ENCODE measurements at regions not wholly inside any gene's neighbourhood (a gene's known extent, or its start where the extent isn't known, plus 50 kb on each side); places are given as distances from the start of the nearest gene placed in this dataset.

DNA sequence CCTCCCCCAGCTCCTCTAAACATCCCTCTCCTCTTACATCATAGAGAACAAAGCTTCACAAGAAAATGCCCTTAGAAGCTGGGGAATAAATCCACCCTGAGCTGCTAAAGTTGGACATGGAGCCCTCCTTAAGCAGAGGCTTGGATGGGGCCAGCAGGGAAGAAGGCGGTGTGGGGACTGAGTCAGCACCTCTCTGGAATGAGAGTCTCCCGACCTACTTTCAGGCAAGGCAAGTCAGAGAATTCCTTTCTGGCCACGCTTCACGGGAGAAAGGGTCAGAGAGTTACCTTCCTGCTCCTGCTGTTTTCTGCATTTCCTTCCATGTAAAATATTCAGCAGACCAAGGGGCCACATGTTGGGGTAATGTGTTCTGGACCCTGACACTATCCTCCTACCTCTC, 113.3 kb upstream of the PRB2 start:
- TF ChIP-seq, protein P1, sequence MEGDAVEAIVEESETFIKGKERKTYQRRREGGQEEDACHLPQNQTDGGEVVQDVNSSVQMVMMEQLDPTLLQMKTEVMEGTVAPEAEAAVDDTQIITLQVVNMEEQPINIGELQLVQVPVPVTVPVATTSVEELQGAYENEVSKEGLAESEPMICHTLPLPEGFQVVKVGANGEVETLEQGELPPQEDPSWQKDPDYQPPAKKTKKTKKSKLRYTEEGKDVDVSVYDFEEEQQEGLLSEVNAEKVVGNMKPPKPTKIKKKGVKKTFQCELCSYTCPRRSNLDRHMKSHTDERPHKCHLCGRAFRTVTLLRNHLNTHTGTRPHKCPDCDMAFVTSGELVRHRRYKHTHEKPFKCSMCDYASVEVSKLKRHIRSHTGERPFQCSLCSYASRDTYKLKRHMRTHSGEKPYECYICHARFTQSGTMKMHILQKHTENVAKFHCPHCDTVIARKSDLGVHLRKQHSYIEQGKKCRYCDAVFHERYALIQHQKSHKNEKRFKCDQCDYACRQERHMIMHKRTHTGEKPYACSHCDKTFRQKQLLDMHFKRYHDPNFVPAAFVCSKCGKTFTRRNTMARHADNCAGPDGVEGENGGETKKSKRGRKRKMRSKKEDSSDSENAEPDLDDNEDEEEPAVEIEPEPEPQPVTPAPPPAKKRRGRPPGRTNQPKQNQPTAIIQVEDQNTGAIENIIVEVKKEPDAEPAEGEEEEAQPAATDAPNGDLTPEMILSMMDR (IDR thresholded peaks at IDR 0.05; ENCODE audit: low read depth, low read length) = no peak
- no peak for DNase-seq (ENCODE audit: low read depth, low spot score)
- POLR2A ChIA-PET = no interaction called here
- CTCF ChIA-PET = interaction anchor here (1.2 kb wide), 1 partner anchor 524 kb away, joined by 3 read pairs; no protein-coding TSS in a partner anchor
- Histone ChIP-seq H3K27ac (ENCODE audit: low read depth, low read length) (no peak overlapping the region), H3K27me3 (ENCODE audit: control insufficient read depth, insufficient read depth, low read length) (peaks cover 5% of the 10 kb centered on the region), H3K4me3 (ENCODE audit: low read depth, low read length) (no peak overlapping the region), H3K9me3 (ENCODE audit: control insufficient read depth, insufficient read depth, low read length) (no peaks in the 10 kb centered on the region)

DNA sequence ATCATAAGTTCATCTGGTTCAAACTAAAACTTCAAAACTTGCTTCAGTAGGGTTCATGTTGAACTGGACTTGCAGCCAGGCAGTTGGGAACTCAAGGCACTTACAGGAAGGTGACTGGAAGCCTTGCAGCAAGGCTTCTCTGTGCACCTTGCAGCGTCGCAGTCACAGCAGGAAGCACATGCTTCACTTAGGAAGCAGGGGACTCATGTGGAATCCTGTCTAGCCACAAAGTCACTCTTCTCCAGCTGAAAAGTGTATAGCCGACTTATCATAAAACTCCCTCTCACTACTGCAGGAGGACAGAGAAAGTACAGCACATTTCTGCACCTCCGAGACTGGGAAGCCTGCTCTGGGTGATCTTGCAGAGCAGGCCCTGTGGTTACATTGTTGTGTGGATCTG, 114.0 kb upstream of the PRB2 start:
- no peak for DNase-seq (ENCODE audit: low read depth, low spot score)
- no peak overlapping the region for H3K27ac ChIP-seq (ENCODE audit: low read depth, low read length)
- H3K27me3 ChIP-seq (ENCODE audit: control insufficient read depth, insufficient read depth, low read length) = peaks cover 3% of the 10 kb centered on the region
- ChIA-PET CTCF (no interaction called here), POLR2A (no interaction called here)
- TF ChIP-seq, protein P1 (IDR thresholded peaks at IDR 0.05; ENCODE audit: low read depth, low read length) = no peak
- no peaks in the 10 kb centered on the region for H3K9me3 ChIP-seq (ENCODE audit: control insufficient read depth, insufficient read depth, low read length)
- no peak overlapping the region for H3K4me3 ChIP-seq (ENCODE audit: low read depth, low read length)

DNA sequence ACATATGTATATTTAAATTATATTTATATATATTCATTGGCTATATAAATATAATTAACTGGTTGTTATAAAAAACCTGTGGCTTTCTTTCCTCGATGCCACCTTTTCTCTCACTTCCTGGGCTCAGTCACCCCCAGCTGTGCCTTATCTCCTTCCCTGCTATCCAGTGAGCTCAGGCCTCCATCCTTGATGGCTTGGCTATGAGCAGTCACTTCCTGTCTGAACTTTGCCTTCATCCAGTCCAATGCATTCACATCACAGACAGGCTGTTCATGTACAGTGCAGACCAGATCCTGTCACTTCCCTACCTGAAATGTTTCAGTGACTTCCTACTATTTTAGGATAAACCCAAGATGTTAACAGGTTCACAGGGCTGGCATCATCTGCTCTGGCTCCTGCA, 115.3 kb upstream of the PRB2 start:
- TF ChIP-seq, protein P1 (IDR thresholded peaks at IDR 0.05; ENCODE audit: low read depth, low read length) = no peak
- Histone ChIP-seq H3K9me3 (ENCODE audit: control insufficient read depth, insufficient read depth, low read length) (no peaks in the 10 kb centered on the region), H3K4me3 (ENCODE audit: low read depth, low read length) (no peak overlapping the region), H3K27me3 (ENCODE audit: control insufficient read depth, insufficient read depth, low read length) (peaks cover 2% of the 10 kb centered on the region), H3K27ac (ENCODE audit: low read depth, low read length) (no peak overlapping the region)
- DNase-seq (ENCODE audit: low read depth, low spot score) = no peak
- POLR2A ChIA-PET = no interaction called here
- CTCF ChIA-PET = no interaction called here

DNA sequence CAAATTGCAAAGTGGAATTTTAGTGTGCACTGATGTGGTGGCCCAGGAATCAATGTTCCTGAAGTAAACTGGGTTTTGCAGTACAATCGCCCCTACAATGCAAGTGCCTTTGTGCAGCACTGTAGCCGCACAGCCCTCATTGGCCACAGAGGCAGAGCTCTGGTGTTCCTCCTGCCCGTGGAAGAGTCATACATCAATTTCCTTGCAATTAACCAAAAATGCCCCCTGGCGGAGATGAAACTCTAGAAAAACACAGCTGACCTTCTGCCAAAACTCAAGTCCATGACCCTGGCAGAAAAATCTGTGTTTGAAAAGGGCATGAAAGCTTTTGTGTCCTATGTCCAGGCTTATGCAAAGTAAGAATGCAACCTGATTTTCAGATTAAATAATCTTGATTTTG, 117.9 kb upstream of the PRB2 start:
- TF ChIP-seq, protein P1 (IDR thresholded peaks at IDR 0.05; ENCODE audit: low read depth, low read length) = peak; percentile 30; the same call in 1 of the 2 replicates
- POLR2A ChIA-PET = no interaction called here
- Histone ChIP-seq H3K4me3 (ENCODE audit: low read depth, low read length) (no peak overlapping the region), H3K27ac (ENCODE audit: low read depth, low read length) (no peak overlapping the region), H3K9me3 (ENCODE audit: control insufficient read depth, insufficient read depth, low read length) (no peaks in the 10 kb centered on the region), H3K27me3 (ENCODE audit: control insufficient read depth, insufficient read depth, low read length) (no peaks in the 10 kb centered on the region)
- CTCF ChIA-PET = interaction anchor here (1.0 kb wide), 1 partner anchor 520 kb away, joined by 3 read pairs; no protein-coding TSS in a partner anchor
- DNase-seq (ENCODE audit: low read depth, low spot score) = no peak

DNA sequence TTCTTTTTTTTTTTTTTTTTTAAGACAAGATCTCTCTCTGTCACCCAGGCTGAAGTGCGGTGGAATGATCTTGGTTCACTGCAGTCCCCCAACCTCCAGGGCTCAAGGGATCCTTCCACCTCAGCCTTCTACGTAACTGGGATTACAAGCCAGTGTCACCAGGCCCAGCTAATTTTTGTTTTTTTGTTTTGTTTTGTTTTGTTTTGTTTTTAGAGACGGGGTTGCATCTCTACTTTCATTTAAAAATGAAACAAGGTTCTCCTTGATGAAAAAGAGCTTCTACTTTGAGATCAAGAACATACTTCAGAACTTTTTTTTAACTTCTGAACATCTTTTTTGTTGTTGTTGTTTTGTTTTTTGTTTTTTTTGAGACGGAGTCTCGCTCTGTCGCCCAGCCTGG, 121.7 kb upstream of the PRB2 start:
- H3K9me3 ChIP-seq (ENCODE audit: control insufficient read depth, insufficient read depth, low read length) = no peaks in the 10 kb centered on the region
- CTCF ChIA-PET = interaction anchor here (0.8 kb wide), 1 partner anchor 11 kb away, joined by 3 read pairs; no protein-coding TSS in a partner anchor
- TF ChIP-seq, protein P1 (IDR thresholded peaks at IDR 0.05; ENCODE audit: low read depth, low read length) = no peak
- POLR2A ChIA-PET = interaction anchor here (0.8 kb wide), 1 partner anchor 1279 kb away, joined by 9 read pairs; no protein-coding TSS in a partner anchor
- no peaks in the 10 kb centered on the region for H3K27me3 ChIP-seq (ENCODE audit: control insufficient read depth, insufficient read depth, low read length)
- no peak overlapping the region for H3K4me3 ChIP-seq (ENCODE audit: low read depth, low read length)
- DNase-seq (ENCODE audit: low read depth, low spot score) = no peak
- H3K27ac ChIP-seq (ENCODE audit: low read depth, low read length) = no peak overlapping the region
